IMR-90 (cell line): ENCODE measurements at regions not wholly inside any gene's neighbourhood (a gene's known extent, or its start where the extent isn't known, plus 50 kb on each side); places are given as distances from the start of the nearest gene placed in this dataset.

Experiments
- ATAC-seq: fragments of 200-7000 bp; cut with Tn5 transposase; 2 replicates; pipeline ENCODE4 v1.9.1; 2020; ENCODE audit warnings: low read depth, mild to moderate bottlenecking, moderate library complexity
- BruUV-seq: library from RNA; stranded (reverse); fragments of 400-500 nt; replicated peaks from 2 replicates; lab custom pipeline; 2021; lab: Mats Ljungman, UMichigan
- CTCF ChIA-PET: fragments of 300-600 bp; formaldehyde crosslinking; extraction: SDS; loops from one replicate; lab custom pipeline; 2021; ENCODE audit warnings: antibody characterized with exemption; lab: Yijun Ruan, JAX
- POLR2A ChIA-PET: fragments of 300-600 bp; sonication (Branson Sonifier 250); formaldehyde crosslinking; loops from one replicate; lab custom pipeline; 2022; ENCODE audit warnings: antibody characterized with exemption; ENCODE audit not compliant: unreplicated experiment; lab: Charles Lee
- DNase-seq: peaks from one replicate; pipeline ENCODE4 v3.0.0; 2013
- H2AFZ ChIP-seq: replicated peaks from 2 replicates; pipeline ENCODE3; 2013; ENCODE audit warnings: low read length, mild to moderate bottlenecking; ENCODE audit not compliant: poor library complexity
- H2AK5ac ChIP-seq: 2 replicates; pipeline ENCODE4 v1.6.1; 2013; ENCODE audit warnings: low read depth, low read length, inconsistent platforms
- H2AK9ac ChIP-seq: replicated peaks from 2 replicates; pipeline ENCODE3; 2013; ENCODE audit warnings: mild to moderate bottlenecking, low read depth, low read length, moderate library complexity; ENCODE audit not compliant: poor library complexity
- H2BK120ac ChIP-seq: 2 replicates; pipeline ENCODE4 v1.6.1; 2013; ENCODE audit warnings: low read depth, low read length, inconsistent platforms
- H2BK15ac ChIP-seq: 3 replicates; pipeline ENCODE4 v1.6.1; 2013; ENCODE audit warnings: low read depth, low read length, inconsistent platforms
- H2BK20ac ChIP-seq: 2 replicates; pipeline ENCODE4 v1.6.1; 2013; ENCODE audit warnings: low read depth, mild to moderate bottlenecking, inconsistent platforms, low read length, moderate library complexity
- H2BK5ac ChIP-seq: 2 replicates; pipeline ENCODE4 v1.6.1; 2013; ENCODE audit warnings: mild to moderate bottlenecking, low read depth, low read length, inconsistent platforms; ENCODE audit not compliant: poor library complexity, severe bottlenecking
- H3K14ac ChIP-seq: replicated peaks from 2 replicates; pipeline ENCODE4 v1.6.1; 2013; ENCODE audit warnings: low read depth, low read length, inconsistent platforms
- H3K18ac ChIP-seq: 2 replicates; pipeline ENCODE4 v1.6.1; 2013; ENCODE audit warnings: low read depth, low read length, control low read depth
- H3K23ac ChIP-seq: 2 replicates; pipeline ENCODE4 v1.6.1; 2013; ENCODE audit warnings: low read depth, low read length, inconsistent platforms
- H3K27ac ChIP-seq: 2 replicates; pipeline ENCODE4 v1.5.1; 2013; ENCODE audit warnings: mild to moderate bottlenecking, control low read depth, low read length; ENCODE audit not compliant: insufficient read depth
- H3K27me3 ChIP-seq: 2 replicates; pipeline ENCODE4 v1.6.1; 2013; ENCODE audit warnings: low read length; ENCODE audit not compliant: control insufficient read depth, insufficient read depth
- H3K36me3 ChIP-seq: 2 replicates; pipeline ENCODE4 v1.6.1; 2013; ENCODE audit warnings: low read length, mixed read lengths; ENCODE audit not compliant: control insufficient read depth, insufficient read depth
- H3K4ac ChIP-seq: 2 replicates; pipeline ENCODE4 v1.6.1; 2013; ENCODE audit warnings: low read depth, low read length, inconsistent platforms
- H3K4me1 ChIP-seq: 2 replicates; pipeline ENCODE4 v1.6.1; 2013; ENCODE audit warnings: low read length, mixed read lengths; ENCODE audit not compliant: control insufficient read depth, insufficient read depth
- H3K4me2 ChIP-seq: 2 replicates; pipeline ENCODE4 v1.6.1; 2013; ENCODE audit warnings: low read depth, mild to moderate bottlenecking, control low read depth, low read length, moderate library complexity
- H3K4me3 ChIP-seq: 2 replicates; pipeline ENCODE4 v1.5.1; 2013; ENCODE audit warnings: low read depth, mild to moderate bottlenecking, control low read depth, low read length, moderate library complexity; ENCODE audit not compliant: insufficient read depth
- H3K56ac ChIP-seq: 2 replicates; pipeline ENCODE4 v1.6.1; 2013; ENCODE audit warnings: low read length, inconsistent platforms; ENCODE audit not compliant: insufficient read depth; ENCODE audit errors: extremely low read depth
- H3K79me1 ChIP-seq, 2 experiments: 2 replicates each; pipeline ENCODE4 v1.6.1; 2013; ENCODE audit warnings: low read length in 2 of 2, inconsistent platforms in 1 of 2, low read depth in 1 of 2
- H3K9ac ChIP-seq: 2 replicates; pipeline ENCODE4 v1.6.1; 2013; ENCODE audit warnings: low read depth, low read length, control low read depth
- H3K9me1 ChIP-seq: 2 replicates; pipeline ENCODE4 v1.6.1; 2013; ENCODE audit warnings: low read length, inconsistent platforms; ENCODE audit not compliant: insufficient read depth
- H3K9me3 ChIP-seq: 2 replicates; pipeline ENCODE4 v1.6.1; 2013; ENCODE audit warnings: low read length; ENCODE audit not compliant: control insufficient read depth, insufficient read depth
- H4K20me1 ChIP-seq: 2 replicates; pipeline ENCODE4 v1.6.1; 2013; ENCODE audit warnings: low read length, inconsistent platforms; ENCODE audit not compliant: insufficient read depth
- H4K5ac ChIP-seq: 2 replicates; pipeline ENCODE4 v1.6.1; 2013; ENCODE audit warnings: mild to moderate bottlenecking, low read depth, low read length, control low read depth
- H4K8ac ChIP-seq, 2 experiments: 2 replicates each; pipeline ENCODE4 v1.6.1; 2013; ENCODE audit warnings: low read depth in 2 of 2, low read length in 2 of 2, control low read depth in 1 of 2, inconsistent platforms in 1 of 2
- H4K91ac ChIP-seq: 2 replicates; pipeline ENCODE4 v1.6.1; 2013; ENCODE audit warnings: low read depth, low read length, inconsistent platforms; ENCODE audit not compliant: insufficient read depth
- CEBPB ChIP-seq: IDR thresholded peaks from 2 replicates; pipeline ENCODE4 v1.6.1; 2012; ENCODE audit warnings: low read depth, low read length, improper control_type of control experiment
- CHD1 ChIP-seq: IDR thresholded peaks from 2 replicates; pipeline ENCODE4 v1.6.1; 2012; ENCODE audit warnings: low read depth, low read length, improper control_type of control experiment
- ELK1 ChIP-seq: fragments of 150-350 bp; IDR thresholded peaks from 2 replicates; pipeline ENCODE4 v1.6.1; 2016; ENCODE audit warnings: low read depth, mild to moderate bottlenecking, low read length, moderate library complexity, borderline replicate concordance
- MAFK ChIP-seq: IDR thresholded peaks from 2 replicates; pipeline ENCODE4 v1.6.1; 2012; ENCODE audit warnings: low read depth, low read length, improper control_type of control experiment
- NFE2L2 ChIP-seq: fragments of 150-350 bp; IDR thresholded peaks from 2 replicates; pipeline ENCODE4 v1.6.1; 2016; ENCODE audit warnings: low read depth, mild to moderate bottlenecking, low read length
- POLR2A ChIP-seq: IDR thresholded peaks from 2 replicates; pipeline ENCODE4 v1.6.1; 2012; ENCODE audit warnings: mild to moderate bottlenecking, low read depth, low read length
- RCOR1 ChIP-seq: IDR thresholded peaks from 2 replicates; pipeline ENCODE4 v1.6.1; 2012; ENCODE audit warnings: mild to moderate bottlenecking, low read length, improper control_type of control experiment; ENCODE audit not compliant: insufficient replicate concordance
- WGBS, 2 experiments: methylation state at CpG; one replicate each; pipeline versions ENCODE4 v1.1.5 to v1.1.7; 2013; ENCODE audit warnings: missing lambda C conversion rate in 2 of 2; ENCODE audit not compliant: insufficient read length in 1 of 2; ENCODE audit errors: extremely low coverage in 2 of 2; 5-methylcytosine and 5-hydroxymethylcytosine counted together
- dilution Hi-C: fragments of 300-500 bp; cut with HindIII; formaldehyde crosslinking; loops from one replicate; pipeline ENCODE4 v1.14.3; 2018; ENCODE audit warnings: low sequenced_read_pairs; ENCODE audit not compliant: unreplicated experiment
- in situ Hi-C: fragments of 300-500 bp; cut with MboI; formaldehyde crosslinking; loops from 3 replicates; pipeline ENCODE4 v1.14.3; 2019; ENCODE audit warnings: low sequenced_read_pairs, inconsistent platforms, mixed read lengths
- intact Hi-C: fragments of 100-400 bp; cut with micrococcal nuclease; formaldehyde crosslinking; loops from 2 replicates; pipeline ENCODE4 v1.10.0; 2022
- TF ChIP-seq, protein P1 (sequence below): conservative IDR thresholded peaks from 2 replicates; pipeline ENCODE4 v1.5.1; 2012; ENCODE audit warnings: mild to moderate bottlenecking, low read depth, low read length, improper control_type of control experiment
- TF ChIP-seq, protein P2 (sequence below): fragments of 150-350 bp; IDR thresholded peaks from 2 replicates; pipeline ENCODE4 v1.6.1; 2017; ENCODE audit warnings: mild to moderate bottlenecking, antibody characterized with exemption, low read length, low read depth

GRCh38 chr18:5601188-5601624, 57.4 kb upstream of the EPB41L3 start:
- no peak for TF ChIP-seq MAFK
- TF ChIP-seq CEBPB = no peak
- TF ChIP-seq POLR2A = no peak
- TF ChIP-seq ELK1 = no peak
- TF ChIP-seq RCOR1 = no peak
- TF ChIP-seq, protein P1, sequence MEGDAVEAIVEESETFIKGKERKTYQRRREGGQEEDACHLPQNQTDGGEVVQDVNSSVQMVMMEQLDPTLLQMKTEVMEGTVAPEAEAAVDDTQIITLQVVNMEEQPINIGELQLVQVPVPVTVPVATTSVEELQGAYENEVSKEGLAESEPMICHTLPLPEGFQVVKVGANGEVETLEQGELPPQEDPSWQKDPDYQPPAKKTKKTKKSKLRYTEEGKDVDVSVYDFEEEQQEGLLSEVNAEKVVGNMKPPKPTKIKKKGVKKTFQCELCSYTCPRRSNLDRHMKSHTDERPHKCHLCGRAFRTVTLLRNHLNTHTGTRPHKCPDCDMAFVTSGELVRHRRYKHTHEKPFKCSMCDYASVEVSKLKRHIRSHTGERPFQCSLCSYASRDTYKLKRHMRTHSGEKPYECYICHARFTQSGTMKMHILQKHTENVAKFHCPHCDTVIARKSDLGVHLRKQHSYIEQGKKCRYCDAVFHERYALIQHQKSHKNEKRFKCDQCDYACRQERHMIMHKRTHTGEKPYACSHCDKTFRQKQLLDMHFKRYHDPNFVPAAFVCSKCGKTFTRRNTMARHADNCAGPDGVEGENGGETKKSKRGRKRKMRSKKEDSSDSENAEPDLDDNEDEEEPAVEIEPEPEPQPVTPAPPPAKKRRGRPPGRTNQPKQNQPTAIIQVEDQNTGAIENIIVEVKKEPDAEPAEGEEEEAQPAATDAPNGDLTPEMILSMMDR = no peak
- no peak for TF ChIP-seq NFE2L2
- TF ChIP-seq, protein P2, sequence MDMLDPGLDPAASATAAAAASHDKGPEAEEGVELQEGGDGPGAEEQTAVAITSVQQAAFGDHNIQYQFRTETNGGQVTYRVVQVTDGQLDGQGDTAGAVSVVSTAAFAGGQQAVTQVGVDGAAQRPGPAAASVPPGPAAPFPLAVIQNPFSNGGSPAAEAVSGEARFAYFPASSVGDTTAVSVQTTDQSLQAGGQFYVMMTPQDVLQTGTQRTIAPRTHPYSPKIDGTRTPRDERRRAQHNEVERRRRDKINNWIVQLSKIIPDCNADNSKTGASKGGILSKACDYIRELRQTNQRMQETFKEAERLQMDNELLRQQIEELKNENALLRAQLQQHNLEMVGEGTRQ = no peak
- no peak for TF ChIP-seq CHD1
- H3K14ac ChIP-seq = no peak overlapping the region
- no peak for DNase-seq
- H2AFZ ChIP-seq = no peak overlapping the region
- H4K8ac ChIP-seq = no peak overlapping the region
- dilution Hi-C loops (no loop called here), intact Hi-C loops (loop anchor here (5.0 kb wide), 1 partner anchor 616 kb away; no protein-coding TSS in a partner anchor), in situ Hi-C loops (loop anchor here (10.0 kb wide), 1 partner anchor 244 kb away; no protein-coding TSS in a partner anchor)
- no peak overlapping the region for H4K5ac ChIP-seq
- no peaks in the 10 kb centered on the region for H3K9me1 ChIP-seq
- H3K4me1 ChIP-seq = no peaks in the 10 kb centered on the region
- no CpG with 5 or more reads among the region's 2 CpGs for WGBS, 2 experiments
- H3K18ac ChIP-seq = no peak overlapping the region
- no peak overlapping the region for H3K4me3 ChIP-seq
- H4K20me1 ChIP-seq = no peaks in the 10 kb centered on the region
- H3K4ac ChIP-seq = no peak overlapping the region
- no peak overlapping the region for H2BK20ac ChIP-seq
- ChIA-PET CTCF (no interaction called here), POLR2A (no interaction called here)
- no peak overlapping the region for H4K91ac ChIP-seq
- H3K56ac ChIP-seq = no peak overlapping the region
- no peak overlapping the region for H2BK5ac ChIP-seq
- BruUV-seq = no TSS peak
- no peak overlapping the region for H3K23ac ChIP-seq
- H3K27ac ChIP-seq = no peak overlapping the region
- no peak for ATAC-seq
- no peak overlapping the region for H2BK120ac ChIP-seq
- H3K36me3 ChIP-seq = no peaks in the 10 kb centered on the region
- H3K4me2 ChIP-seq = no peak overlapping the region
- no peaks in the 10 kb centered on the region for H3K79me1 ChIP-seq
- H3K9ac ChIP-seq = no peak overlapping the region
- no peaks in the 10 kb centered on the region for H3K9me3 ChIP-seq
- H2BK15ac ChIP-seq = no peak overlapping the region
- no peak overlapping the region for H2AK9ac ChIP-seq
- H3K27me3 ChIP-seq = no peaks in the 10 kb centered on the region
- no peak overlapping the region for H2AK5ac ChIP-seq
